ENCODE measurements at regions not wholly inside any gene's neighbourhood (a gene's known extent, or its start where the extent isn't known, plus 50 kb on each side); places are given as distances from the start of the nearest gene placed in this dataset.

DNA sequence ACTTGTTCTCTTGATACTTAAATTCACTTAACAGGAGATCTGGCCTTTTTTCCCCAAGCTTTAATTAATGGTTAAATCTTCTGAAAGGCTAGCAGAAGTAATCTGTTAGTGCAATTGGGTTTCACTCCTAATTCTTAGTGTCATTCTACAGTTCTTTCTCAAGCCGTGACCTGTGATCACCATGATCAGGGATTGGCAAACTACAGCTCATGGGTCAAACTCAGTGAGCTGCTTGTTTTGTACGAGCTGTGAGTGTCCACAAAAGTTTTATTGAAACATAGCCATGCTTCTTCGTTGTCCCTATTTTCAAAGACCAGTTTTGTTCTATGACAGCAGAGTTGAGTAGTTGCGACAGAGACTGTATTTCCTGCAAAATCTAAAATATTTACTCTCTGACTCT is 109.4 kb upstream of the KCNJ15 start:
- TF ChIP-seq EZH2 (IDR thresholded peaks at IDR 0.05; ENCODE audit: borderline replicate concordance, low read length), result no peak
- TF ChIP-seq, protein P1, sequence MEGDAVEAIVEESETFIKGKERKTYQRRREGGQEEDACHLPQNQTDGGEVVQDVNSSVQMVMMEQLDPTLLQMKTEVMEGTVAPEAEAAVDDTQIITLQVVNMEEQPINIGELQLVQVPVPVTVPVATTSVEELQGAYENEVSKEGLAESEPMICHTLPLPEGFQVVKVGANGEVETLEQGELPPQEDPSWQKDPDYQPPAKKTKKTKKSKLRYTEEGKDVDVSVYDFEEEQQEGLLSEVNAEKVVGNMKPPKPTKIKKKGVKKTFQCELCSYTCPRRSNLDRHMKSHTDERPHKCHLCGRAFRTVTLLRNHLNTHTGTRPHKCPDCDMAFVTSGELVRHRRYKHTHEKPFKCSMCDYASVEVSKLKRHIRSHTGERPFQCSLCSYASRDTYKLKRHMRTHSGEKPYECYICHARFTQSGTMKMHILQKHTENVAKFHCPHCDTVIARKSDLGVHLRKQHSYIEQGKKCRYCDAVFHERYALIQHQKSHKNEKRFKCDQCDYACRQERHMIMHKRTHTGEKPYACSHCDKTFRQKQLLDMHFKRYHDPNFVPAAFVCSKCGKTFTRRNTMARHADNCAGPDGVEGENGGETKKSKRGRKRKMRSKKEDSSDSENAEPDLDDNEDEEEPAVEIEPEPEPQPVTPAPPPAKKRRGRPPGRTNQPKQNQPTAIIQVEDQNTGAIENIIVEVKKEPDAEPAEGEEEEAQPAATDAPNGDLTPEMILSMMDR (IDR thresholded peaks at IDR 0.05; ENCODE audit: low read length), result no peak
- H3K4me3 ChIP-seq (ENCODE audit: low read depth, low read length, poor library complexity, severe bottlenecking), result no peak overlapping the region
- no peak overlapping the region for H3K9ac ChIP-seq (ENCODE audit: low read length)
- no peaks in the 10 kb centered on the region for H3K4me1 ChIP-seq (ENCODE audit: insufficient read depth, low read length, severe bottlenecking)
- H3K27me3 ChIP-seq (ENCODE audit: insufficient read depth, low read length), result no peaks in the 10 kb centered on the region
- no peak overlapping the region for H3K27ac ChIP-seq (ENCODE audit: low read depth, low read length, poor library complexity, severe bottlenecking)
- no peaks in the 10 kb centered on the region for H3K36me3 ChIP-seq (ENCODE audit: insufficient read depth, low read length)
- H3K9me2 ChIP-seq (ENCODE audit: low read depth, low read length), result no peaks in the 10 kb centered on the region
- H4K20me1 ChIP-seq (ENCODE audit: insufficient read depth, low read length), result no peaks in the 10 kb centered on the region
- H3K9me3 ChIP-seq (ENCODE audit: low read length), result no peaks in the 10 kb centered on the region
- no peaks in the 10 kb centered on the region for H3F3A ChIP-seq (ENCODE audit: insufficient read depth, low read length)
- no peak overlapping the region for H3K4me2 ChIP-seq (ENCODE audit: low read length)
- no peak overlapping the region for H2AFZ ChIP-seq (ENCODE audit: low read length)
- no peaks in the 10 kb centered on the region for H3K79me2 ChIP-seq (ENCODE audit: insufficient read depth, low read length)

DNA sequence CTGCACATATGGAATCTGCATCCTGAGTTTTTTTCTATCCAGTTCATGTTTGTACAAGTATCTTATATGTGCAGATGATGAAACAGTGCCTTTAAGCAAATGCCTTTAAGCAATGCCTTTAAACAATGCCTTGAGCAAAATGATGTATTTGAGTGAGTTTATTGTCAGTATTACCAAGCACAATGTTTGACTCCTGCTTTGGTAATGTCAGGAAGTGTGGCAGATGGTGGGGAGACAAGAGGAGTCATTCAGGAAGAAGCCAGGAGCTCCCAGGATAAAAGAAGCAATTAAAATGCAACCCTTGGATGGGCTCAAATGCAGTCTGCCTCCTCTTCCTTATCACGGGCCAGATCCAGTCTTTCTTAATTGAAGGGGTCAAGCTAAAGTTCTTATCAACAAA is 108.7 kb upstream of the KCNJ15 start:
- Histone ChIP-seq H3K27me3 (ENCODE audit: insufficient read depth, low read length) (no peaks in the 10 kb centered on the region), H3K4me3 (ENCODE audit: low read depth, low read length, poor library complexity, severe bottlenecking) (no peak overlapping the region), H3K9me3 (ENCODE audit: low read length) (no peaks in the 10 kb centered on the region), H3K9ac (ENCODE audit: low read length) (no peak overlapping the region), H3K9me2 (ENCODE audit: low read depth, low read length) (no peaks in the 10 kb centered on the region), H3K36me3 (ENCODE audit: insufficient read depth, low read length) (no peaks in the 10 kb centered on the region), H3K4me2 (ENCODE audit: low read length) (no peak overlapping the region), H3K27ac (ENCODE audit: low read depth, low read length, poor library complexity, severe bottlenecking) (no peak overlapping the region), H3F3A (ENCODE audit: insufficient read depth, low read length) (no peaks in the 10 kb centered on the region), H4K20me1 (ENCODE audit: insufficient read depth, low read length) (no peaks in the 10 kb centered on the region), H3K4me1 (ENCODE audit: insufficient read depth, low read length, severe bottlenecking) (no peaks in the 10 kb centered on the region), H2AFZ (ENCODE audit: low read length) (no peak overlapping the region), H3K79me2 (ENCODE audit: insufficient read depth, low read length) (no peaks in the 10 kb centered on the region)
- TF ChIP-seq EZH2 (IDR thresholded peaks at IDR 0.05; ENCODE audit: borderline replicate concordance, low read length), result no peak
- TF ChIP-seq, protein P1 (IDR thresholded peaks at IDR 0.05; ENCODE audit: low read length), result no peak

DNA sequence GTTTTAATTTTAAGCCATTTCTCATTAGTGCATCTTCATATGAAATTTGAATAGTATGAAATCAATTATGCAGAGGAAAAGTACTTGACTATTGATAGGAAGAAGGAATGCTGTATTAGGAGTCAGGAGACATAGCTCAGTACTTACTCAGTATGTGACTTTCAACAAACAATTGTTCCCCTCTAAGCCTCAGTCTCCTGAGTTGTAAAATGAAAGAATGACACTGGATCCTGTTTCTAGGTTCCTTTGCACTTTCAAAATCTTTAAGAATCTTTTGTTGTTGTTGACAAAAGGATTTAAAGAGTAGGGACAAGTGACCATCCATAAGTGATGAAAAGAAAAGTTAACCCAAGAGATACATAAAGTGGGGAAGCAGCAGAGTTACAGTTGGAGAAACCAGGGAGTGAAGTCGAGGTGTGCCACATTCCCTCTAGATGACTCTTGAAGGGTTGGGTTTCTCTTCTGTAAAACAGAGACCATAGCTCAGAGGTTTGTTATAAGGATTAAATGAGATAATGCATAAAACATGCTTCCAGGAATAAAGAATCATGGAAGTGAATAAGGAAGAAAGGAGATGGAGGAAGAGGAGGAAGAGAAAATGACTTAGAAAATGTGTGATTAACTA is 105.7 kb upstream of the KCNJ15 start:
- H3K4me2 ChIP-seq (ENCODE audit: low read length), result no peak overlapping the region
- H3K9me3 ChIP-seq (ENCODE audit: low read length), result no peaks in the 10 kb centered on the region
- H4K20me1 ChIP-seq (ENCODE audit: insufficient read depth, low read length), result no peaks in the 10 kb centered on the region
- no peaks in the 10 kb centered on the region for H3K4me1 ChIP-seq (ENCODE audit: insufficient read depth, low read length, severe bottlenecking)
- no peaks in the 10 kb centered on the region for H3F3A ChIP-seq (ENCODE audit: insufficient read depth, low read length)
- no peaks in the 10 kb centered on the region for H3K27me3 ChIP-seq (ENCODE audit: insufficient read depth, low read length)
- H3K4me3 ChIP-seq (ENCODE audit: low read depth, low read length, poor library complexity, severe bottlenecking), result no peak overlapping the region
- H3K9me2 ChIP-seq (ENCODE audit: low read depth, low read length), result no peaks in the 10 kb centered on the region
- TF ChIP-seq EZH2 (IDR thresholded peaks at IDR 0.05; ENCODE audit: borderline replicate concordance, low read length), result no peak
- TF ChIP-seq, protein P1 (IDR thresholded peaks at IDR 0.05; ENCODE audit: low read length), result no peak
- H3K36me3 ChIP-seq (ENCODE audit: insufficient read depth, low read length), result no peaks in the 10 kb centered on the region
- no peak overlapping the region for H2AFZ ChIP-seq (ENCODE audit: low read length)
- H3K79me2 ChIP-seq (ENCODE audit: insufficient read depth, low read length), result no peaks in the 10 kb centered on the region
- no peak overlapping the region for H3K27ac ChIP-seq (ENCODE audit: low read depth, low read length, poor library complexity, severe bottlenecking)
- no peak overlapping the region for H3K9ac ChIP-seq (ENCODE audit: low read length)

All from OCI-LY1 (cell line).